ENCODE measurements at regions not wholly inside any gene's neighbourhood (a gene's known extent, or its start where the extent isn't known, plus 50 kb on each side); places are given as distances from the start of the nearest gene placed in this dataset.

DNA sequence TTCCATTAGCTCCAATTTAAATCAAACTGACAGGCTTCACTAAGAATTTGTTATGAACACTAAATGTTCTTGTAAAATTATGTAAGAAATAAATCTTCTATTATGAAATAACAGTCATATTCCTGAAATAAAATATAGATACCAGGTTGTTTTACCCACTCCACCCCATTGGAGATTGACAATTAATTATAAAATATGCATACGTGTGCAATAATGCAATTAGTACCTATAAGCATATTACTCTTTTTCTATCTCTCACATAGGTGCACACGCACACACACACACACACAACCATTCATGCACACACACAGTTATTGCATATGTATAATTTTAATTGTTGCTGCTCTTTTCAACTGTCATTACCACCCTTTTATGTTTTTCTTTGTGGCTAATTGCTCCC is 395.7 kb downstream of the SLITRK5 start:
- H3K9me3 ChIP-seq (ENCODE audit: control insufficient read depth, low read length) = peaks cover 4% of the 10 kb centered on the region
- H3K4me1 ChIP-seq (ENCODE audit: control insufficient read depth, insufficient read depth, low read length, poor library complexity, severe bottlenecking) = peaks cover 4% of the 10 kb centered on the region
- H3K4me3 ChIP-seq (ENCODE audit: extremely low read depth, insufficient read depth, low read length, poor library complexity, severe bottlenecking) = no peak overlapping the region
- H3K27ac ChIP-seq (ENCODE audit: low read depth, low read length, severe bottlenecking) = no peak overlapping the region
- no CpG with 5 or more reads among the region's 2 CpGs for WGBS, 2 experiments (ENCODE audit: insufficient coverage in 2 of 2)
- H3K36me3 ChIP-seq (ENCODE audit: control insufficient read depth, insufficient read depth, low read length) = no peaks in the 10 kb centered on the region

DNA sequence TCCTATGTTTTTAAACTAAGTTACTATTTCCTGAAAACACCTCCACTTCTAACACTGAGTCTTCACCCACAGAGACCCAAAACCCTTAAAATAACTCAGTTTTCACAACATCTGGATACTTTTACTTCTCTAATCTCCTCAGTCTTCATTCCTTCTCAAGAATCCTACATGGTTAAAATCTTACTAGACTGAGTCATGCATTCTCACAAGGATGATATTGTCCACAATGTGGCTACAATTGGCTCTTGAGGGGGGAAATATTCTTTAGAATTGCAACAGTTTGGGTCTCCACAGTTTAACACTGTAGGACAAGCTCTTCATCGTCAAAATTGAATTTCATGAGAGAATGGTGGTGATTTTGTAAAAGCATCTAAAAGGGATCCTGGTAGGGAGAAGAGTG is 397.1 kb downstream of the SLITRK5 start:
- WGBS, 2 experiments (ENCODE audit: insufficient coverage in 2 of 2) = 93 to 100% methylated on average over 1 of the region's 1 CpG
- Histone ChIP-seq H3K36me3 (ENCODE audit: control insufficient read depth, insufficient read depth, low read length) (no peaks in the 10 kb centered on the region), H3K4me3 (ENCODE audit: extremely low read depth, insufficient read depth, low read length, poor library complexity, severe bottlenecking) (no peak overlapping the region), H3K27ac (ENCODE audit: low read depth, low read length, severe bottlenecking) (no peak overlapping the region), H3K4me1 (ENCODE audit: control insufficient read depth, insufficient read depth, low read length, poor library complexity, severe bottlenecking) (peaks cover 7% of the 10 kb centered on the region), H3K9me3 (ENCODE audit: control insufficient read depth, low read length) (no peaks in the 10 kb centered on the region)

- H3K36me3 ChIP-seq (ENCODE audit: control insufficient read depth, insufficient read depth, low read length) = no peaks in the 10 kb centered on the region
- no peak overlapping the region for H3K27ac ChIP-seq (ENCODE audit: low read depth, low read length, severe bottlenecking)
- H3K4me1 ChIP-seq (ENCODE audit: control insufficient read depth, insufficient read depth, low read length, poor library complexity, severe bottlenecking) = peaks cover 7% of the 10 kb centered on the region
- 73 to 88% methylated on average over 3 to 6 of the region's 11 CpGs for WGBS, 2 experiments (ENCODE audit: insufficient coverage in 2 of 2)
- H3K9me3 ChIP-seq (ENCODE audit: control insufficient read depth, low read length) = no peaks in the 10 kb centered on the region
- H3K4me3 ChIP-seq (ENCODE audit: extremely low read depth, insufficient read depth, low read length, poor library complexity, severe bottlenecking) = no peak overlapping the region
These were observed 397.8 kb downstream of the SLITRK5 start for GRCh38 chr13:88068975-88069374.

- Histone ChIP-seq H3K4me1 (ENCODE audit: control insufficient read depth, insufficient read depth, low read length, poor library complexity, severe bottlenecking) (peaks cover 7% of the 10 kb centered on the region), H3K27ac (ENCODE audit: low read depth, low read length, severe bottlenecking) (no peak overlapping the region), H3K4me3 (ENCODE audit: extremely low read depth, insufficient read depth, low read length, poor library complexity, severe bottlenecking) (no peak overlapping the region), H3K36me3 (ENCODE audit: control insufficient read depth, insufficient read depth, low read length) (no peaks in the 10 kb centered on the region), H3K9me3 (ENCODE audit: control insufficient read depth, low read length) (no peaks in the 10 kb centered on the region)
- WGBS, 2 experiments (ENCODE audit: insufficient coverage in 2 of 2) = 82 to 100% methylated on average over 1 of the region's 1 CpG
These were observed 400.2 kb downstream of the SLITRK5 start for GRCh38 chr13:88071371-88071770.

GRCh38 chr13:88074794-88075510 is 403.8 kb downstream of the SLITRK5 start:
- Histone ChIP-seq H3K4me3 (ENCODE audit: extremely low read depth, insufficient read depth, low read length, poor library complexity, severe bottlenecking) (no peak overlapping the region), H3K36me3 (ENCODE audit: control insufficient read depth, insufficient read depth, low read length) (no peaks in the 10 kb centered on the region), H3K27ac (ENCODE audit: low read depth, low read length, severe bottlenecking) (no peak overlapping the region), H3K9me3 (ENCODE audit: control insufficient read depth, low read length) (no peaks in the 10 kb centered on the region), H3K4me1 (ENCODE audit: control insufficient read depth, insufficient read depth, low read length, poor library complexity, severe bottlenecking) (peaks cover 3% of the 10 kb centered on the region)
- WGBS, 2 experiments (ENCODE audit: insufficient coverage in 2 of 2) = 95 to 100% methylated on average over 3 of the region's 5 CpGs

GRCh38 chr13:88085036-88085435 is 413.9 kb downstream of the SLITRK5 start:
- Histone ChIP-seq H3K4me1 (ENCODE audit: control insufficient read depth, insufficient read depth, low read length, poor library complexity, severe bottlenecking) (no peaks in the 10 kb centered on the region), H3K4me3 (ENCODE audit: extremely low read depth, insufficient read depth, low read length, poor library complexity, severe bottlenecking) (no peak overlapping the region), H3K9me3 (ENCODE audit: control insufficient read depth, low read length) (no peaks in the 10 kb centered on the region), H3K27ac (ENCODE audit: low read depth, low read length, severe bottlenecking) (no peak overlapping the region), H3K36me3 (ENCODE audit: control insufficient read depth, insufficient read depth, low read length) (no peaks in the 10 kb centered on the region)

DNA sequence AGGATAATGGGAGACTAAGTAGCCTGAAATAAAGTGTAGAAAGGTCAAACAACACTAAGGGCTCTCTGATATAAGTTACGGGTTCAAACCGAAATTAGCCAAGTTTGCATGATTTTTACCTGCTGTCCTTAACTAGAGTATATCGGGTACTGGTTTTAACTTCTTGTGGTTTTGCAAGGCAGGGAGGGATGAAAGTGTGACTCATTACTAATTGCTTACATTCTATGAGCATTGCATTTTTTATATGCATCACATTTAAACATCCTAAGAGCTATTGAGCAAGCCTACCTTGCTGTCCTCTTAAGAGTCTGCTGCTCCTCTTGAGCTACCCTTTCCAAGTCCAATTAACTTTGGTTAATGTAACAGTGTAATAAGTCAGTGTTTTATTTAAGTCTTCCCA is 415.4 kb downstream of the SLITRK5 start:
- Histone ChIP-seq H3K4me1 (ENCODE audit: control insufficient read depth, insufficient read depth, low read length, poor library complexity, severe bottlenecking) (no peaks in the 10 kb centered on the region), H3K4me3 (ENCODE audit: extremely low read depth, insufficient read depth, low read length, poor library complexity, severe bottlenecking) (no peak overlapping the region), H3K9me3 (ENCODE audit: control insufficient read depth, low read length) (no peaks in the 10 kb centered on the region), H3K27ac (ENCODE audit: low read depth, low read length, severe bottlenecking) (no peak overlapping the region), H3K36me3 (ENCODE audit: control insufficient read depth, insufficient read depth, low read length) (no peaks in the 10 kb centered on the region)
- WGBS, 2 experiments (ENCODE audit: insufficient coverage in 2 of 2) = 76 to 100% methylated on average over 2 to 3 of the region's 3 CpGs

DNA sequence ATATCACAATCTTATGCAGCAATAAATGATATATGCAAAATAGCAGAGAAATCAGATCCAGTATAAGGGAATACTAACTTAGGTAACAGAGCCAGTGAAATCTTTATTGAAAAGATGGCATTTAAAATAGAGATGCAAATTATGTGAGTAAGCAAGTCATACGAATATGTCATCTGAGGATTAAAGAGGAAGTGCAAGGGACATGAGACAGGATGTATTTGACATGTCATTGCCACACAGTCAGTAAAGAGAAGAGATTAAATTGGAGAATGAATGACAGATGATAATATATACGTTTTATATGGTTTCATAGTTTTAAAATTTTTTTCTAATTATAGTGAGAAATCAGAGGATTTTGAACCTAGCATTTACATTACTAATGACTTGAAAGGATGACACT is 426.4 kb downstream of the SLITRK5 start:
- H3K9me3 ChIP-seq (ENCODE audit: control insufficient read depth, low read length) = no peaks in the 10 kb centered on the region
- H3K4me3 ChIP-seq (ENCODE audit: extremely low read depth, insufficient read depth, low read length, poor library complexity, severe bottlenecking) = no peak overlapping the region
- H3K36me3 ChIP-seq (ENCODE audit: control insufficient read depth, insufficient read depth, low read length) = no peaks in the 10 kb centered on the region
- no peak overlapping the region for H3K27ac ChIP-seq (ENCODE audit: low read depth, low read length, severe bottlenecking)
- H3K4me1 ChIP-seq (ENCODE audit: control insufficient read depth, insufficient read depth, low read length, poor library complexity, severe bottlenecking) = no peaks in the 10 kb centered on the region
- 0 to 8% methylated on average over 1 of the region's 2 CpGs for WGBS, 2 experiments (ENCODE audit: insufficient coverage in 2 of 2)

DNA sequence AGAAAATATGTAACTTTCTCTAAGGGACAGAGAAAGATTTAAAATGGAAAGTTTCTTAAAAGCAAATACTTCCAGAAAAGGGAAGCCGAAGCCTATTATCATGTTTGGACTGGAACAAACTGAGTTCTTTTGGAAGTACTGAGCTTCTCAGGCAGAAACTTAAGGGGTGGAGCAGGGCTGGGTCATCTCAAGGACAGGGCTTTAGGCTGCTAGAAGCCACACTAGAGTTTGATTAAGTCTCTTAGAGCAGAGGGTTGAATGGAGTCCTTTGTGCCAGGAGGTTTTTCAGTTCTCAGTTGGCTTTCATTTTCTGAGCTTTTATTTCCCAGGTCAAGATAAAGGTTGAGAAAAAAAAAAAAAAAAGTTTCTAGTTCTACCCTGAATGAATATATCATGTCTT is 432.7 kb downstream of the SLITRK5 start:
- H3K27ac ChIP-seq (ENCODE audit: low read depth, low read length, severe bottlenecking) = no peak overlapping the region
- no peak overlapping the region for H3K4me3 ChIP-seq (ENCODE audit: extremely low read depth, insufficient read depth, low read length, poor library complexity, severe bottlenecking)
- H3K9me3 ChIP-seq (ENCODE audit: control insufficient read depth, low read length) = no peaks in the 10 kb centered on the region
- no peaks in the 10 kb centered on the region for H3K36me3 ChIP-seq (ENCODE audit: control insufficient read depth, insufficient read depth, low read length)
- WGBS, 2 experiments (ENCODE audit: insufficient coverage in 2 of 2) = 100% methylated on average over 1 of the region's 1 CpG; no CpG with 5 or more reads in 1 of the 2 experiments
- no peaks in the 10 kb centered on the region for H3K4me1 ChIP-seq (ENCODE audit: control insufficient read depth, insufficient read depth, low read length, poor library complexity, severe bottlenecking)

DNA sequence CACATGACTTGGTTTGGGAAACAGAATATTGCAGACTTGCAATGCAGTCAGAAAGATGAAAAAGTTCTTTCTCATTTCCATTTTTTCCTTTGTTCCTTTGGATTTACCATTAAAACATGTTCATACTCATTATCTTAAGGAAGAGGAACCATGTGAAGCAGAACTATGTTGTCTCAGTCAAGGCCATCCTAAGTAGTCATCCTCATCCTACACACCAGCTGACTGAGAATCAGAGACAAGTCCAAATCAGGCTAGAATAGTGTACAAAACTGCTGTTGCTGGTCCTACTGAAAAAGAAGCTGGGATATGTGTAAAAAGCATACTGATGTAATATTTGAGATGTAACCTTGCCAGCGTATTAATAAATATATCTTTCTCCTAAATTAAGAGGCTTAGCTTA is 433.4 kb downstream of the SLITRK5 start:
- no peaks in the 10 kb centered on the region for H3K36me3 ChIP-seq (ENCODE audit: control insufficient read depth, insufficient read depth, low read length)
- H3K4me1 ChIP-seq (ENCODE audit: control insufficient read depth, insufficient read depth, low read length, poor library complexity, severe bottlenecking) = no peaks in the 10 kb centered on the region
- no peak overlapping the region for H3K4me3 ChIP-seq (ENCODE audit: extremely low read depth, insufficient read depth, low read length, poor library complexity, severe bottlenecking)
- no peak overlapping the region for H3K27ac ChIP-seq (ENCODE audit: low read depth, low read length, severe bottlenecking)
- no peaks in the 10 kb centered on the region for H3K9me3 ChIP-seq (ENCODE audit: control insufficient read depth, low read length)
- no CpG with 5 or more reads among the region's 1 CpG for WGBS, 2 experiments (ENCODE audit: insufficient coverage in 2 of 2)

GRCh38 chr13:88107570-88107969 is 436.4 kb downstream of the SLITRK5 start:
- WGBS, 2 experiments (ENCODE audit: insufficient coverage in 2 of 2) = 71% methylated on average over 1 of the region's 6 CpGs; no CpG with 5 or more reads in 1 of the 2 experiments
- H3K27ac ChIP-seq (ENCODE audit: low read depth, low read length, severe bottlenecking) = no peak overlapping the region

More at GRCh38 chr13:88107570-88107969, 436.4 kb downstream of the SLITRK5 start:
- H3K9me3 ChIP-seq (ENCODE audit: control insufficient read depth, low read length) = no peaks in the 10 kb centered on the region
- no peaks in the 10 kb centered on the region for H3K36me3 ChIP-seq (ENCODE audit: control insufficient read depth, insufficient read depth, low read length)
- no peak overlapping the region for H3K4me3 ChIP-seq (ENCODE audit: extremely low read depth, insufficient read depth, low read length, poor library complexity, severe bottlenecking)
- H3K4me1 ChIP-seq (ENCODE audit: control insufficient read depth, insufficient read depth, low read length, poor library complexity, severe bottlenecking) = no peaks in the 10 kb centered on the region

Measured in mesodermal cell (in vitro differentiated cells).